Neural cell (in vitro differentiated cells): ENCODE measurements at regions not wholly inside any gene's neighbourhood (a gene's known extent, or its start where the extent isn't known, plus 50 kb on each side); places are given as distances from the start of the nearest gene placed in this dataset.

Source experiments
- H2AFZ ChIP-seq: fragments of 200-600, 300-800 bp; sonication (generic), shearing (Covaris generic); 2 replicates; pipeline ENCODE4 v1.6.0; 2014; ENCODE audit warnings: low read depth, mild to moderate bottlenecking, antibody characterized with exemption, low read length, moderate library complexity
- H3F3A ChIP-seq: fragments of 200-600 bp; shearing (Covaris generic); 2 replicates; pipeline ENCODE4 v1.6.1; 2016; ENCODE audit warnings: mild to moderate bottlenecking, moderate library complexity, mixed read lengths, antibody characterized with exemption, low read length; ENCODE audit not compliant: insufficient read depth, poor library complexity, severe bottlenecking
- H3K27ac ChIP-seq: fragments of 200-600, 300-800 bp; sonication (generic), shearing (Covaris generic); 2 replicates; pipeline ENCODE4 v1.5.1; 2014; ENCODE audit warnings: mild to moderate bottlenecking, low read length, moderate library complexity
- H3K27me3 ChIP-seq: fragments of 300-800, 200-600 bp; sonication (generic), shearing (Covaris generic); 2 replicates; pipeline ENCODE4 v1.6.0; 2014; ENCODE audit warnings: mild to moderate bottlenecking, low read depth, low read length, moderate library complexity; ENCODE audit not compliant: insufficient read depth
- H3K36me3 ChIP-seq: fragments of 300-800, 200-600 bp; sonication (generic), shearing (Covaris generic); 2 replicates; pipeline ENCODE4 v1.5.1; 2014; ENCODE audit warnings: mild to moderate bottlenecking, antibody characterized with exemption, low read length, moderate library complexity; ENCODE audit not compliant: insufficient read depth
- H3K4me2 ChIP-seq: fragments of 300-800, 200-600 bp; sonication (generic), shearing (Covaris generic); 2 replicates; pipeline ENCODE4 v1.6.0; 2014; ENCODE audit warnings: mild to moderate bottlenecking, low read length
- H3K4me3 ChIP-seq: fragments of 300-800, 200-600 bp; sonication (generic), shearing (Covaris generic); 2 replicates; pipeline ENCODE4 v1.5.1; 2014; ENCODE audit warnings: mild to moderate bottlenecking, low read length, moderate library complexity
- H3K79me2 ChIP-seq: fragments of 200-600 bp; shearing (Covaris generic); replicated peaks from 2 replicates; pipeline ENCODE4 v1.6.0; 2014; ENCODE audit warnings: mild to moderate bottlenecking, low read length, moderate library complexity; ENCODE audit not compliant: insufficient read depth
- H3K9ac ChIP-seq: fragments of 300-800, 200-600 bp; sonication (generic), shearing (Covaris generic); 2 replicates; pipeline ENCODE4 v1.6.1; 2016; ENCODE audit warnings: mild to moderate bottlenecking, low read length, mixed read lengths
- H3K9me2 ChIP-seq: fragments of 200-600 bp; shearing (Covaris generic); 2 replicates; pipeline ENCODE4 v1.6.1; 2016; ENCODE audit warnings: mild to moderate bottlenecking, low read length, mixed read lengths; ENCODE audit not compliant: insufficient read depth
- H3K9me3 ChIP-seq: fragments of 200-600, 300-800 bp; sonication (generic), shearing (Covaris generic); 2 replicates; pipeline ENCODE4 v1.6.1; 2016; ENCODE audit warnings: mild to moderate bottlenecking, mixed run types, low read length, moderate library complexity, mixed read lengths
- H4K20me1 ChIP-seq: fragments of 200-600 bp; shearing (Covaris generic); 2 replicates; pipeline ENCODE4 v1.6.1; 2016; ENCODE audit warnings: mild to moderate bottlenecking, mixed run types; ENCODE audit not compliant: insufficient read depth
- CTCF ChIP-seq: fragments of 450-650 bp; IDR thresholded peaks from 2 replicates; pipeline ENCODE4 v1.5.1; 2014; ENCODE audit warnings: antibody characterized with exemption, mild to moderate bottlenecking, moderate library complexity; ENCODE audit not compliant: poor library complexity, severe bottlenecking
- EP300 ChIP-seq: fragments of 450-650 bp; conservative IDR thresholded peaks from 2 replicates; pipeline ENCODE4 v1.6.1; 2014; ENCODE audit warnings: antibody characterized with exemption, mild to moderate bottlenecking, moderate library complexity; ENCODE audit not compliant: poor library complexity, severe bottlenecking
- EZH2 ChIP-seq: fragments of 200-600, 300-800 bp; shearing (Covaris generic), sonication (generic); IDR thresholded peaks from 2 replicates; pipeline ENCODE4 v1.6.1; 2014; ENCODE audit warnings: antibody characterized with exemption, low read length, borderline replicate concordance, mild to moderate bottlenecking; ENCODE audit not compliant: insufficient read depth, poor library complexity, severe bottlenecking
- MXI1 ChIP-seq: fragments of 450-650 bp; conservative IDR thresholded peaks from 2 replicates; pipeline ENCODE4 v1.6.1; 2014; ENCODE audit warnings: antibody characterized with exemption, mild to moderate bottlenecking; ENCODE audit not compliant: poor library complexity, severe bottlenecking
- POLR2AphosphoS5 ChIP-seq: IDR thresholded peaks from 2 replicates; pipeline ENCODE4 v1.6.1; 2012
- RAD21 ChIP-seq: fragments of 450-650 bp; conservative IDR thresholded peaks from 2 replicates; pipeline ENCODE4 v1.6.1; 2014; ENCODE audit warnings: antibody characterized with exemption, mild to moderate bottlenecking, moderate library complexity
- REST ChIP-seq: IDR thresholded peaks from 2 replicates; pipeline ENCODE4 v1.6.1; 2012; ENCODE audit warnings: borderline replicate concordance
- SMC3 ChIP-seq: fragments of 450-650 bp; conservative IDR thresholded peaks from 2 replicates; pipeline ENCODE4 v1.6.1; 2014; ENCODE audit warnings: antibody characterized with exemption, mild to moderate bottlenecking, moderate library complexity; ENCODE audit not compliant: poor library complexity
- TAF1 ChIP-seq: IDR thresholded peaks from 2 replicates; pipeline ENCODE4 v1.6.1; 2012; ENCODE audit warnings: low read depth

DNA sequence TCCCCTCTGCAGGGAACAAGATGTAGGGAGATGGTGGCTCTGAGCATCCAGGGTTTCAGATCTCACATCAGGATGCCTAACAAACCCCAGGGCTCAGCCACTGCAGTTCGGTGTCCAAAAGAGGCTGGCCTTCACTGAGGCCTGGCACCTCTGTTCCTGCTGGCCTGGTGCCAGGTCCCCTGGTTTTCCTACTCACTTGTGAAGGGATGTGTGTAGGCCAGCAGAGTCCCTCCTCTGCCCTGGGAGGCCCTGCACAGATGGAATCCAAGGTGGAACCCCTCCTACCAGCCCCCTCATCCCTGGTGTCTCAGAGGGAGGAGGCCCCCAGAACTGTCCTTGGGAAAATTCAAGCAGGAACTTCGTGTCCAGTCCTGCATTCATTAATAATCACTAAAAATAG is 260.6 kb downstream of the CCSER2 start:
- no peaks in the 10 kb centered on the region for H3K9me2 ChIP-seq
- H3K27ac ChIP-seq = no peak overlapping the region
- H2AFZ ChIP-seq = no peak overlapping the region
- no peak overlapping the region for H3K4me2 ChIP-seq
- H3K4me3 ChIP-seq = no peak overlapping the region
- H3F3A ChIP-seq = no peaks in the 10 kb centered on the region
- no peaks in the 10 kb centered on the region for H3K79me2 ChIP-seq
- no peaks in the 10 kb centered on the region for H3K27me3 ChIP-seq
- H3K9me3 ChIP-seq = no peaks in the 10 kb centered on the region
- TF ChIP-seq TAF1 (no peak), MXI1 (no peak), REST (no peak), POLR2AphosphoS5 (no peak), EP300 (no peak), RAD21 (no peak), SMC3 (no peak), CTCF (no peak), EZH2 (no peak)
- no peaks in the 10 kb centered on the region for H4K20me1 ChIP-seq
- H3K36me3 ChIP-seq = no peaks in the 10 kb centered on the region
- no peak overlapping the region for H3K9ac ChIP-seq

DNA sequence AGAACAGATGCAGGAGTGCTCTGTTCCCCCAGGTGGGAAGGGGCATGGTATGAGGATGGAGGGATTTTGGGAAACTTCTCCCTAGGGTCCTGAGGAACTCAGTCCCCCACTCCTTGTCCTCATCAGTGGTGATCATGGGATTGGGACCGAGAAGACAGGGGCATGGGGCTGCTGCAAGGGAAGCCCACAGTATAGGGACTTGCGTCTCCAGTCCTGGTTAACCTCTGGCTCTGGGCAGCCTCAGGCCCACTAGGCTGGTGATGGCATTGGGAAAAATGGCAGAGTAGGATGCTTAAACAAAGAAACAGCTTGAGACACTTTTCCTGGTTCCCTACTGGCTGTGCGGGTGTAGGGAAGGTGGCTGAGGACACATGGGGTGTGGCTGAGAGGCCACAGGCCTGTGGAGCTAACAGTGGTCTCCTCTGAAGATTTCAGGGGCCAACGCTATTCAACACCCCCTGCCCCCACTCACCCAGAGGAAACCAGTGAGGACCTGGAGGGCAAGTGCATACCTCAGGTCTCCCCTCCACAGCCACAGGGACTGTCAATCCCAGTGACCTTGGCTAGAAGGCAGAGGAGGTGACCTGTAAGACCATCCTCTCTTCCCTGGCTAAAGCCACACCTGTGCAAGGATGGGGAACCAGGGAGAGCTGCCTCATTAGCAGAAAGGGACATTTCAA is 261.3 kb downstream of the CCSER2 start:
- Histone ChIP-seq H3K27ac (no peak overlapping the region), H3K79me2 (no peaks in the 10 kb centered on the region), H3K27me3 (no peaks in the 10 kb centered on the region), H2AFZ (no peak overlapping the region), H3K4me3 (no peak overlapping the region), H3F3A (no peaks in the 10 kb centered on the region), H3K4me2 (no peak overlapping the region), H3K9ac (no peak overlapping the region), H3K9me2 (no peaks in the 10 kb centered on the region), H4K20me1 (no peaks in the 10 kb centered on the region), H3K9me3 (no peaks in the 10 kb centered on the region), H3K36me3 (no peaks in the 10 kb centered on the region)
- no peak for TF ChIP-seq POLR2AphosphoS5
- TF ChIP-seq REST = no peak
- TF ChIP-seq EZH2 = no peak
- TF ChIP-seq CTCF = no peak
- no peak for TF ChIP-seq MXI1
- TF ChIP-seq EP300 = no peak
- TF ChIP-seq SMC3 = no peak
- TF ChIP-seq TAF1 = no peak
- TF ChIP-seq RAD21 = no peak
